Effector memory CD4-positive, alpha-beta T cell (primary cell): ENCODE measurements at regions not wholly inside any gene's neighbourhood (a gene's known extent, or its start where the extent isn't known, plus 50 kb on each side); places are given as distances from the start of the nearest gene placed in this dataset.
"Not testable (repeated sequence)": the region's sequence is repeated elsewhere in the genome, so short reads cannot be mapped to it uniquely, and the experiment has no call there.

Experiments
- DNase-seq, 3 donors: peaks; one replicate each; pipeline ENCODE4 v3.0.0-alpha.2; 2020
- H3K27ac ChIP-seq: 2 replicates; pipeline ENCODE4 v1.7.0; 2013; ENCODE audit warnings: mild to moderate bottlenecking, low read length, moderate library complexity; ENCODE audit not compliant: insufficient read depth, poor library complexity, severe bottlenecking
- H3K27me3 ChIP-seq: replicated peaks from 2 replicates; pipeline ENCODE4 v1.7.0; 2013; ENCODE audit warnings: mild to moderate bottlenecking, low read length; ENCODE audit not compliant: insufficient read depth, control insufficient read depth, poor library complexity, severe bottlenecking
- H3K36me3 ChIP-seq: 2 replicates; pipeline ENCODE4 v1.7.0; 2013; ENCODE audit warnings: mild to moderate bottlenecking, low read length, moderate library complexity; ENCODE audit not compliant: control insufficient read depth, insufficient read depth
- H3K4me1 ChIP-seq: 2 replicates; pipeline ENCODE4 v1.7.0; 2013; ENCODE audit warnings: low read length, mild to moderate bottlenecking; ENCODE audit not compliant: control insufficient read depth, insufficient read depth, poor library complexity, severe bottlenecking
- H3K4me3 ChIP-seq: 2 replicates; pipeline ENCODE4 v1.7.0; 2013; ENCODE audit warnings: low read length, low read depth, mild to moderate bottlenecking; ENCODE audit not compliant: insufficient read depth, poor library complexity, severe bottlenecking
- H3K9me3 ChIP-seq: 2 replicates; pipeline ENCODE4 v1.7.0; 2013; ENCODE audit warnings: mild to moderate bottlenecking, low read length, moderate library complexity; ENCODE audit not compliant: control insufficient read depth

DNA sequence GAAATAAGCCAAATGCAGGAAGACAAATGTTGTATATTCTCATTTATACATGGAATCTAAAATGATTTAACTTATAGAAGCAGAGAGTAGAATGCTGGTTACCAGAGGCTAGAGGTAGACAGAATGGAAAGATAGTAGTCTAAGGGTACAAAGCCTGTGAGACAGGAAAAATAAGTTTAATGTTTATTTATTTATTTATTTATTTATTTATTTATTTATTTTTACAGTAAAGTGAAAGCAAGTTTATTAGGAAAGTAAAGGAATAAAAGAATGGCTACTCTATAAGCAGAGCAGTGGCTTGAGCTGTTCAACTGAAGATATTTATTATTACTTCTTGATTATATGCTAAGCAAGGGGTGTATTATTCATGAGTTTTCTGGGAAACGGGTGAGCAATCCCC, 203.2 kb downstream of the LAS1L start:
- H3K4me1 ChIP-seq = no peaks in the 10 kb centered on the region
- no peak for DNase-seq
- no peak overlapping the region for H3K27ac ChIP-seq
- no peaks in the 10 kb centered on the region for H3K36me3 ChIP-seq
- H3K9me3 ChIP-seq = no peaks in the 10 kb centered on the region
- no peak overlapping the region for H3K4me3 ChIP-seq
- H3K27me3 ChIP-seq = no peaks in the 10 kb centered on the region

DNA sequence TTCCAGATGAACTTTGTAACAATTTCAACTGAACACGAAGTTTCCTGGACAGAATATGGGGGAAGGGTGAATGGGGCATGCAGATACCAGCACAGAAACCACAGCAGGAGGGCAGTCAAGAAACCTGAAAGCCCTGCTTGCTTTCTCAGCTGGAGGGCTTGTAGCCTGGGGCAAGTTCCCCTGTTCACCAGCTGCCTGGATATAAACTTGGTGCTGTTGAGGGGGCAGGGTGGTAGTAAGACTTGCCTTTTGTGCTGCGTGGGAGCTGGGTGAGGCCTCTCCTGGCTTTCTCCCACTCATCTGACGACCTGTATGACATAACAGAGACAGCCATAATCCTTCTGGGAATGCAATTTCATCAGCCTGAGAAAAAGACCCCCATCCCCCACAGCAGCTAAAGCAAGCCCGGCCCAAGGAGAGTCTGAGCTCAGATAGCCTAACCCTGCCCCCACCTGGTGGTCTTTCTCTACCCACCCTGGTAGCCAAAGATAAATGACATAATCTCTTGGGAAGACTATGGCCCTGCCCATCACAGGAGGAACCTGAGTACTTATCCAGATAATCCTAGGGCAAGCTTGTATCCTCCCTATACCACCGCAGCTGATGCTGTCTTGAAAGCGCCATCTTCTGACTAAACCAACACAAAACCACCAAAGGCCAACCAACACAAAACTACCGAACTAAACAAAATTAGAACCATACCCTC, 234.3 kb downstream of the LAS1L start:
- Histone ChIP-seq H3K27ac (no peak overlapping the region), H3K36me3 (no peaks in the 10 kb centered on the region), H3K4me3 (no peak overlapping the region), H3K27me3 (no peaks in the 10 kb centered on the region), H3K9me3 (no peaks in the 10 kb centered on the region), H3K4me1 (no peaks in the 10 kb centered on the region)
- DNase-seq = no peak

GRCh38 chrX:65282905-65283304, 251.7 kb downstream of the LAS1L start:
- not testable (repeated sequence) for H3K4me3 ChIP-seq, H3K4me1 ChIP-seq, H3K36me3 ChIP-seq, H3K27me3 ChIP-seq, H3K9me3 ChIP-seq, DNase-seq, H3K27ac ChIP-seq

- Histone ChIP-seq H3K36me3 (no peaks in the 10 kb centered on the region), H3K4me1 (no peaks in the 10 kb centered on the region), H3K4me3 (no peak overlapping the region), H3K27ac (no peak overlapping the region), H3K27me3 (no peaks in the 10 kb centered on the region), H3K9me3 (peaks cover 4% of the 10 kb centered on the region)
- no peak for DNase-seq
These were observed 261.4 kb downstream of the LAS1L start for GRCh38 chrX:65273152-65273551.

- H3K36me3 ChIP-seq = no peaks in the 10 kb centered on the region
- no peak overlapping the region for H3K27ac ChIP-seq
- DNase-seq = no peak
- no peak overlapping the region for H3K4me3 ChIP-seq
- H3K27me3 ChIP-seq = no peaks in the 10 kb centered on the region
- peaks cover 4% of the 10 kb centered on the region for H3K9me3 ChIP-seq
- no peaks in the 10 kb centered on the region for H3K4me1 ChIP-seq
These were observed 268.1 kb downstream of the LAS1L start for GRCh38 chrX:65266482-65266881.

GRCh38 chrX:65253817-65254216, 277.6 kb upstream of the ZC4H2 start:
- no peak for DNase-seq
- Histone ChIP-seq H3K27ac (no peak overlapping the region), H3K27me3 (no peaks in the 10 kb centered on the region), H3K4me3 (no peak overlapping the region), H3K9me3 (no peaks in the 10 kb centered on the region), H3K36me3 (no peaks in the 10 kb centered on the region), H3K4me1 (no peaks in the 10 kb centered on the region)

DNA sequence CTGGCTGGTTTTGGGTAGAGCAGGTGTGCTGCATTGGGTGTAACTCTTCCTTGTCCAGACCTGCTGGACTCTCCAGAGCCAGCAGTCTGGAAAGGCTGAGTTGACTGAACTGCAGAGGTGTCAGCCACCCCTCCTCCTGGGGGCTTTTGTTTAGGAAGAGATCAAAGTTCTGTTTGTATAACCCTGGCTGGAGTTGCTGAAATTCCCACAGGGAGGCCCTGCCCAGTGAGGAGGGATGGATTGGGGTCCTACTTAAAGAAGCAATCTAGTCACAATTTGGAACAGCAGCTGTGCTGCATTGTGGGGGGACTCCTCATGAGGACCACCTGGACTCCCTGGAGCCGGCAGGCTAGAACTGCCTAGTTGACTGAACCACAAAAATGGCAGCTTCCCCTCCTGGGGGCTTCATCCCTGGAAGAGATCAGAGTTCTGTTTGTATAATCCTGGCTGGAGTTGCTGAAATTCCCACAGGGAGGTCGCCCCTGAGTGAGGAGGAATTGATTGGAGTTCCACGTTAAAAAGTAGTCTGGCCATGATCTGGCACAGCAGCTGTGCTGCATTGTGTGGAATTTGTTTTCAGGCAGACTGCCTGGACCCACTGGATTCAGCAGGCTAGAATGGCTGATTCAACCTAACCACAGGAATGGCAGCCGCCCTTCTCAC, 264.9 kb upstream of the ZC4H2 start:
- Histone ChIP-seq H3K27ac (no peak overlapping the region), H3K4me1 (no peaks in the 10 kb centered on the region), H3K36me3 (no peaks in the 10 kb centered on the region), H3K27me3 (no peaks in the 10 kb centered on the region), H3K9me3 (no peaks in the 10 kb centered on the region), H3K4me3 (no peak overlapping the region)
- DNase-seq = no peak

GRCh38 chrX:65203545-65203944, 227.3 kb upstream of the ZC4H2 start:
- Histone ChIP-seq H3K36me3 (no peaks in the 10 kb centered on the region), H3K4me3 (no peak overlapping the region), H3K9me3 (no peaks in the 10 kb centered on the region), H3K27ac (no peak overlapping the region), H3K27me3 (no peaks in the 10 kb centered on the region), H3K4me1 (no peaks in the 10 kb centered on the region)
- DNase-seq = no peak

DNA sequence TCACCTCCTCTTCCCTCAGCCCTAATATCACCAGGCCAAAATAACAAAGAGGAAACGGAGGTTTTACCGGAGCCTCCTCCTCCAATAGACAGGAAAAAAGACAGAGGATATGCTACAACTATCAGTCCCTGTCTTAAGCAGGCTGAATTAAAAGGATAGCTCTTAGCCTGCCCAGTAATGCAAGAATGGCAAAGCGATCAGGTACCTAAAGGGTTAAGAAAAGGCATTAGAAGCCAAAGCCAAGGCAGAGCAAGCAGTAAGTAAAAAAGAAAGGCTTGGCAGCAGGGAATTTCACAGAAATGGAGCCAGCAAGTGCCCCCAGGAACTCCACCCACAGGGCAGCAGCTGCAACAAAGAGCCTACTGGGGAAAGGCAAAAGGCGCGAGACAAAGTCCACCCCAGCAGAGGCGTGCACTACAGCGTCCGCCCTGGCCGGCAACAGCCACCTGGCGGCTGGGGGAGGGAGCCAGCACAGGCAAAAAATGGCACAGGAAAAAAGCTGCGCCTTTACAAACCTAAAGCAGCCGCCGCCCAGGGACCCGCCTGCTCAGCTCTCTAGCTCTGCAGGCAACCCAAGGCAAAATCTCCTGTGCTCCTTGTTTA, 220.6 kb upstream of the ZC4H2 start:
- Histone ChIP-seq H3K27ac (no peak overlapping the region), H3K27me3 (no peaks in the 10 kb centered on the region), H3K4me1 (no peaks in the 10 kb centered on the region), H3K9me3 (no peaks in the 10 kb centered on the region), H3K4me3 (no peak overlapping the region), H3K36me3 (no peaks in the 10 kb centered on the region)
- no peak for DNase-seq

DNA sequence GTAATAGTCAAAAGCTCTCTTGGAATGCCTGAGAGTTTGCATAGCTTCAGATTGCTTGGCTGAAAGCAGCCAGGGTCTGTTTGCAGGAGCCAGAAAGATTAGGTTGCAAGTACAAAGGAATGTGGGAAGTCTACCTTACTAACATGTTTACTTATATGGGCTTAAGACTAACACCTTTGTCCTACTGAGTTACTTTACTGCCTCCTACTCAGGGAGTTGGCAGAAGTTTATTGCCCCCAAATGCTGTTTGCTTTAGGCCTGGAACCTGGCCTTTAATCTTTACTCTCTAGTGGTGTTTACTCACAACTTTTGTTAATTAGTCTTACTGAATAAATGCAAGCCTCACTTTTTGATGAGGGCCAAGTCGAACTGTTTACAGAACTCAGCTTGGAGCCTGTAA, 219.4 kb upstream of the ZC4H2 start:
- Histone ChIP-seq H3K27me3 (no peaks in the 10 kb centered on the region), H3K9me3 (no peaks in the 10 kb centered on the region), H3K4me1 (no peaks in the 10 kb centered on the region), H3K4me3 (no peak overlapping the region), H3K27ac (no peak overlapping the region), H3K36me3 (no peaks in the 10 kb centered on the region)
- DNase-seq = no peak
